NCI-H69 (cell line): ENCODE measurements at regions not wholly inside any gene's neighbourhood (a gene's known extent, or its start where the extent isn't known, plus 50 kb on each side); places are given as distances from the start of the nearest gene placed in this dataset.

Source experiments
- DNase-seq: peaks from one replicate; lab custom pipeline; 2025; lab: John Stamatoyannopoulos, UW

DNA sequence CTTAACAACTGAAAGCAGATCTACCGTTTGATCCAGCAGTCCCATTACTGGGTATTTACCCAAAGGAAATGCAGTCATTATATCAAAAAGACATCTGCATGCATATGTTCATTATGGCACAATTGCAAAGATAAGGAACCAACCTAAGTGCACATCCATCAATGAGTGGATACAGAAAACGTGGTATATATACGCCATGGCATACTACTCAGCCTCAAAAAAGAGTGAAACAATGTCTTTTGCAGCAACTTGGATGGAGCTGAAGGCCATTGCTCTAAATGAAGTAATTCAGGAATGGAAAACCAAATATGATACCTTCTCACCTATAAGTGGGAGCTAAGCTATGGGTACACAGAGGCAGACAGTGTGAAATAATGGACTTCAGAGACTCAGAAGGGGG is 169.3 kb downstream of the ZBTB18 start:
- no peak for DNase-seq

GRCh38 chr1:244221991-244222390 is 170.9 kb downstream of the ZBTB18 start:
- no peak for DNase-seq

GRCh38 chr1:244224487-244225430 is 173.7 kb downstream of the ZBTB18 start:
- no peak for DNase-seq

GRCh38 chr1:244226435-244226834 is 175.4 kb downstream of the ZBTB18 start:
- DNase-seq: no peak

GRCh38 chr1:244230470-244230869 is 179.4 kb downstream of the ZBTB18 start:
- no peak for DNase-seq

DNA sequence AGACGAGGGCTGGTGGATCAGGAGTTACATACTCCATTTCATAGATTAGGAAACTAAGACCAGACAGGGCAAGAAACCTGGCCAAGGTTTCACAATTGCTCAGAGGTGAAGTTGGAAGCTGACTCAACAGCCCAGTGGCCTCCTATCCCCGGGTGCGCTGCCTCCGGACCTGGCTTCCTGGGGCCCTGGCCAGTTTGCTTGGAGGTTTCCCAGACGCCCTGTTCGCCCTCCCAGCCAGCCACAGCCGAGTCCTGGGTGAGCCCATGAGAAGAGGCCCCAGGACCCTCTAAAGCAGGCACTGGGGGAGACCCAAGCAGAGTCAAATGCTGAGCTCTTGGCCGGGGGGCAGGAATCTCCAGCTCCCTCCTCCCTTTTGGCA is 180.1 kb downstream of the ZBTB18 start:
- no peak for DNase-seq

DNA sequence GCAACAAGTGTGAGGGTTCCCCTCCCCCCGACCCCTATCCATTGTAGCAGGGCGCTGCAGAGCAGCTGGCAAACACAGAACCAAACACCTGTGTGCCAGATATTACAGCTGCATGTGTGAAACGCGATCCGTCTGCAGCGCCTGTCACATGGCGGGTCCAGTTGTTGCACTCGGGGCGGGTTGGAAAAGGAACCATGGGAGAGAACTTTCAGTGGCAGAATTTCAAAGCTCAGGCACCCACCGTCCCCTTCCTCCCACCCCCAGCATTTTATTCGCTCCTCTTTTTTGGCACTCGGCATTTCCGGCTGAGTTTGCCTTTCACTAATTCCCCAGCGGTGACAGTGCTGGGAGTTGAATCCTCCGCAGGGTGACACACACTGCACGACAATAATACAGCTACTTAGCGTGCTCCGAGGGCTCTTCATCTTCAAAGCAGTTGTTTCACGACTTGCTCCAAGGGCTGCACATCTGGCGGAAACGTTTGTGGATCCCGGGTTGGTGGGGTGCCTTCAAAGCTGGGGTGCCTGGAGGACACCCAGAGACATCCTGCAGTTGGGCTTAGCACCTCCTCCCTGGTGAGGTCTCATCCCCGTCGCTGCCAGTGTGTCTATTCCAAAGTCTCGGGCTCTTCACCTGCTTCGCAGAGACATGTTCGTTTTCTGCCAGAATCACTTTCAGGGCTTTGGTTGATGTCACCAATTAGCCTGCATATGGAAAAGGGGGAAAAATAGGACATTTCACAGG is 180.7 kb downstream of the ZBTB18 start:
- peak; percentile 92 for DNase-seq

GRCh38 chr1:244234009-244234643 is 183.0 kb downstream of the ZBTB18 start:
- peak; percentile 25 for DNase-seq

- no peak for DNase-seq
These were observed 184.1 kb downstream of the ZBTB18 start for GRCh38 chr1:244235157-244235556.

DNA sequence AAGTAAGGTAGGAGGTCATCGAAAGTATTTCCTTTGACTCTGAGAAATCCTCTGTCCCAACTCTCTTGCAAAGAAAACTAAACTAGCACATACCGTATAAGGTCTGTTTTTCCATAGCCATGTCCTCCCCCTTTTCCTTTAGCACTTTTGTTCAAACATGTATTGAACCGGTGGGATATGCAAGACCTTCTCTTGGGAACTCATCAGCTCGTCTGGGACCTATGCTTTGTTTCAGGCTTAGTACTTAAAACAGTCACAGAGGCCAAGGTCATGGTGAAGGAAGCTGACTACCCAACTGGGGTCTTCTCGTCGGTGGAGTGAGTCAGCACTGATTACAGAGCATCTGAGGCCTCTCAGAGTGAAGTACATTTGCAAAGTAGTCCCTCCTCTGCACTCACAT is 185.0 kb downstream of the ZBTB18 start:
- no peak for DNase-seq

DNA sequence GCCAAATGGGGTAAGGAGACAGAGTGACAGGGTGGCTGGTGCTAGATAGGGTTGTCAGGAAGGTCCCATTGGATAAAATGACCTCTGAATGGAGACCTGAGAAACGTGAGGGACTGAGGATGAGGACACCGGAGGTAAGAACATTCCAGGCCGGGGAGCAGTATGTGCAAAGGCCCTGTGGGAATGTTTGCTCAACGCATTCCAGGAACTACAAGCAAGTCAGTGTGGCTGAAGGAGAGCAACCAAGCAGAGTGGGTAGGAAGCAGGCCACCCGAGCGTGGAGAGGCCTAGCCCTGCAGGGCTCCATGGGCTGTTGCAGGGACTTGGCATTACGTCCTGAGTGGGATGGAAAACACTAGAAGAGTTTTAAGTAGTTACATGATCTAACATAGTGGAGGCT is 185.6 kb downstream of the ZBTB18 start:
- no peak for DNase-seq

- no peak for DNase-seq
These were observed 186.4 kb downstream of the ZBTB18 start for GRCh38 chr1:244237445-244237844.

DNA sequence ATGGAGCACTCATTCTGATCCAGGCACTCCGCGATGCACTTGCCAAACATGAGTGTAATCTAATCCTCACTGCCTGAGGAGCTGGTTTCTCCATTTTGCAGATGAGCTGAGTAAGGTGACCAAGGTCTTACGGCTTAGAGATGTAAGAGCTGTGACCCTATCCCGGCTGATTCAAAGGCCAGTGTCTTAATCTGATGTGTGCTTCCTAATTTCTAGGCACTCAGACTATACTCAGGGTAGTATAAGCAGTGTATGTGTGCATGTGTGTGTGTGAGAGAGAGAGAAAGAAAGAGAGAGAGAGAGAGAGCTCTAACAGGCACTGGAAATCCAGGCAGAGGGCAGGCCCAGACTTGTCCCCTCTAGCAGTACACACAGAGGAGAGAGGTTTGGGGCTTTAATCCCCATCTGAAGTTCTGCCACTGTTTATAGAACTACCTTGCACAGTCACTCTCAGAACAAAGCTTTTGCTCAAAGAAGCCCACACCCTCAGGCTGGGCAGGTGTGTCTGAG is 188.2 kb downstream of the ZBTB18 start:
- peak; percentile 90 for DNase-seq

DNA sequence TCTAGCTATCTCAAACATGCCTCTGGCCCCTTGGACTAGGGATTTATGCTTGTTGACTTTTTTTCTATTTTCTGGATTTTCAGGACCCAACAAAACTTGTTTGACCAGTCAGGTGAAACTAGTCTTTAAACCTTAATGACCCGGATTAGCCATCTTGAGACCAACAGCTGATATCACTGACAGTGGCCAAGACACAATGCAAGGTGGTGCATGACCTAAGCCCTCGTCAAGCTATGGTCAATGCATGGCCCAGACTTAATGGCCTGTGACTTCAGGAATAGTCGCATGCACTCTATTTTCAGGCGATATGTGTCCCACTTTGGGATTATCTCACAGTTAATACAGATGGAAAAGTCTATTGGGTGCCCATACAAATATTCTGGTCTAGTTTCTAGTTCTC is 190.4 kb downstream of the ZBTB18 start:
- no peak for DNase-seq

GRCh38 chr1:244242446-244242845 is 191.4 kb downstream of the ZBTB18 start:
- DNase-seq: no peak

GRCh38 chr1:244246334-244246733 is 195.3 kb downstream of the ZBTB18 start:
- no peak for DNase-seq

GRCh38 chr1:244248426-244248825 is 197.3 kb downstream of the ZBTB18 start:
- DNase-seq: no peak

DNA sequence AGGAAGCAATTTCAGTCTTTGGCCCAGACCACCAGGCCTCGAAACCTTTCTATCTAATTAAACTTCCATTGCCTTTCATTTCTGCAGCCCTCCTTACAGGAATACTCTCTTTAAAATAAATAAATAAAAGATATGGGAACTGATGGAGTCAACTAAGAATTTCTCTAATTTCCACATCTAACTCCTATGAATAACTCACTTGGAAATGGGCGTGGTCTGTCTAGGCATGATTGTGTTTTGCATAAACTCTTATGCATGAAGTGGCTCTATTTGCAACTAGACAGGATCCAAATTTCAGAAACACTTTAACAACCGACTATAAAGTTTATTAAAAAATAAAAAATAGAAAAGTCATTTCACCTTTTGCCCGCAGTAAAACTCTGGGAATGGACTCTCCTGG is 199.5 kb downstream of the ADSS2 start:
- DNase-seq: no peak

GRCh38 chr1:244254467-244254866 is 197.2 kb downstream of the ADSS2 start:
- no peak for DNase-seq

GRCh38 chr1:244255426-244255965 is 196.2 kb downstream of the ADSS2 start:
- no peak for DNase-seq

GRCh38 chr1:244256086-244256676 is 195.5 kb downstream of the ADSS2 start:
- no peak for DNase-seq

GRCh38 chr1:244264163-244264562 is 187.5 kb downstream of the ADSS2 start:
- no peak for DNase-seq
